Stimulated activated CD4-positive, alpha-beta T cell treated with anti-CD3 and anti-CD28 coated beads, Interleukin-4, amount 100 ng/mL, for 4 hours (primary cell): ENCODE measurements at regions not wholly inside any gene's neighbourhood (a gene's known extent, or its start where the extent isn't known, plus 50 kb on each side); places are given as distances from the start of the nearest gene placed in this dataset.
A peak's percentile ranks its signal among the peaks of the same experiment; 100 is the strongest.
"Not testable (repeated sequence)": the region's sequence is repeated elsewhere in the genome, so short reads cannot be mapped to it uniquely, and the experiment has no call there.

ENCODE experiments used
- DNase-seq, 2 experiments: peaks; one replicate each; pipeline ENCODE4 v3.0.0-alpha.2; 2020

DNA sequence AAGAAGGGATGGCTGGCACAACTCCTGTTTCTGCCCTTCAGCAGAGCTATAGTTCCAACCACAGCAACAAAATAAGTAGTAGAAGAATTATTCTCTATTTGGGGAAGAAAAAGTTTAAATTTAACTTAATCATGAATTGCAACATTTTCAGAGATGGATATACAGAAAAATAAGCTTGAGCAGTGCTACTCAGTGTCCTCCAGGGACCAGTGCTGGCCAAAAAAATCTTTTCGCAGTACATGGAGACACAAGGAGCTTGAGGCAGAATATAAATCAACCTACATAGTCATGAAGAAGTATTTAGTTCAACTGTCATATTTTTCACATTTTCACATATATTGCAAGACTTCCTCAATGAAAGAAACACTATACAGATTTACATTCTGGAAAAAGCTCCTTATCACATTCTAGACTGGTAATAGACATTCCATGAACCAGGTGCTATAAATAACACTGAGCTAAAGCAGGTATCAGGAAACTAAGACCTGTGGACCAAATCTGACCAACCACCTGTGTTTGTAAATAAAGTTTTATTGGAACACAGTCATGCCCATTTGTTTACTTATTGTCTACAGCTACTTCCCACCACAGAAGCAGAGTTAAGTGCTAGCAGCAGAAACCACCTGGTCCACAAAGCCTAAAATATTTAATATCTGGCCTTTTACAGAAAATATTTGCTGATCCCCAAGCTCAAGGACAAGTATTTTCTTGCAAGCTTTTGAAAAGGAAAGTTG lies 101.9 kb downstream of the RGS21 start:
- DNase-seq = no peak

- no peak for DNase-seq
Measured at GRCh38 chr1:192430644-192431043, 113.9 kb downstream of the RGS21 start.

- no peak for DNase-seq
Measured at GRCh38 chr1:192435704-192436103, 118.9 kb downstream of the RGS21 start.

DNA sequence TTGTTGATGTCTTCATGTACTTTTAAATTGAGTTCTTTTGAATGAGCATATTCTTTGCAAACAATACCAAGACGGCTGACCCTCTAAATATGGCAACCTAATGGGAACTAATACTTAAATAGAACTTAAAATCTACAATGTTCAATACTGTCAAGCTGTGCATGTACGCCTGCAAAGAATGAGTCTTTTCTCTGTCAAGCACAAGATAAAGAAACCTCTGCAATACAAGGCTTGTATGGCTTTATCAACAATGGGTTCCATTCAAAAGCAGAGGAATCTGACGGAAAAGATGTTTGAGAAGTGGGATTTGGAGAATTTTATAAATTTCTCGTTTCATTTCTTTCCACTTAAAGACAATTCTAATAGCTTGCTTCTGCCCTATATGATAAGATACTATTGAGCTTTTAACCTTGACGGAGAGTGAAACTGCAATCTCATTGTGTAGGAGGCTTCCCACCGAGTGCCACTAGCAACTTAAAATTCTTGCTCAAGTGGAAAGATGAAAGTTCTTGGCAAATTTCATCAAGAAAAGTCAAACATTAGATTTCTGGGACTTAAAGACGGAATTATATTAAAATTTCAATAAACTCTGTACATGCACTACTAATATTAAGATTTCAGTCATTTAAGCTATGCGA lies 119.8 kb downstream of the RGS21 start:
- no peak for DNase-seq

- DNase-seq = no peak
Measured at GRCh38 chr1:192438737-192439136, 121.9 kb downstream of the RGS21 start.

DNA sequence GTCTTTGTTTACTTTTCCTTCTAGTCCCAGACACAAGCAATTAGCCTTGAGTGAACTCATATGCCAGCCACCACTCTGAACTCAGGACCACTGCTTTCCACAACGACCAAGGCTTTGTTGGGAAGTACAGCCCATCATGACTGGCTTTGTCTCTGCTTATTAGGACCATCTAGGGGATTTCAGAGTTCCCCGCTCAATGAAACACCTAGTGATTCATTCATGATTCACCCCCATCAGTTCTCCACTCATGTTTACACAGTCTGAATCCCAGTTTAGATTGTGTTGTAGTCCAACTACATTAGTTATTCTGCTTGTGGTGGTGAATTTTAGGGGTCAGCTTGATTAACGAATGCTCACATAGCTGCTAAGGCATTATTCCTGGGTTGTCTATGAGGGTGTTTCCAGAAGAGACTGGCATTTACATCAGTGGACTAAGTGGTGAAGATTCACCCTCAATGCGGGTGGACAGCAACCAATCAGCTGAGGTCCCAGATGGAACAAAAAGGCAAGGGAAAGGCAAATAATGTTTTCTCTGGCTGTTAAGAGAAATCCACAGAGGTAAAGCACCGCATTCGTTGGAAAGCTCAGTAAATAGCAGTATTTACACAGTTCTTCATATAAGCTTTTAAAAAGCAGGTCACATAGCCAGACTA lies 122.7 kb downstream of the RGS21 start:
- no peak for DNase-seq

GRCh38 chr1:192441492-192441891 lies 124.7 kb downstream of the RGS21 start:
- no peak for DNase-seq

- no peak for DNase-seq
Measured at GRCh38 chr1:192442736-192443135, 125.9 kb downstream of the RGS21 start.

DNA sequence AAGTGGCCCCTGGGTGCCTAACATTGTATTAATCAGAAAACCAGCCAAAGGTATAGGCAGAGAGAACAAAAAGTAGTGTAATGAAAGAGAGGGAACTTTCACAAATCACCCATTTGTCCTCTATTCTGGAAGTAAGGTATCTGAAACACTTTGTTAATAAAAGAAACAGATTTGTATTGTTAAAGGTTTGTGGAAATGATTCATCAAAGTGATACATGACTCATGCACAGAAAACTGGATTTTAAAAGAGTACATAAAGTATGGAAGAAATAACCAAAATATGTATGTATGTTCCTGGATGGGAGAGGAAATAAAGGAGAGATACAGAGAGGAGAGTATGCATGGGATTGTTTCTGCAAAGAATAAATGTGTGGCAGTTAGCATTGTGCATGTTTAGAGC lies 126.8 kb downstream of the RGS21 start:
- DNase-seq = no peak

- DNase-seq = no peak
Measured at GRCh38 chr1:192445241-192445640, 128.4 kb downstream of the RGS21 start.

GRCh38 chr1:192445839-192446489 lies 129.2 kb downstream of the RGS21 start:
- peak; percentile 4 to 30 for DNase-seq

DNA sequence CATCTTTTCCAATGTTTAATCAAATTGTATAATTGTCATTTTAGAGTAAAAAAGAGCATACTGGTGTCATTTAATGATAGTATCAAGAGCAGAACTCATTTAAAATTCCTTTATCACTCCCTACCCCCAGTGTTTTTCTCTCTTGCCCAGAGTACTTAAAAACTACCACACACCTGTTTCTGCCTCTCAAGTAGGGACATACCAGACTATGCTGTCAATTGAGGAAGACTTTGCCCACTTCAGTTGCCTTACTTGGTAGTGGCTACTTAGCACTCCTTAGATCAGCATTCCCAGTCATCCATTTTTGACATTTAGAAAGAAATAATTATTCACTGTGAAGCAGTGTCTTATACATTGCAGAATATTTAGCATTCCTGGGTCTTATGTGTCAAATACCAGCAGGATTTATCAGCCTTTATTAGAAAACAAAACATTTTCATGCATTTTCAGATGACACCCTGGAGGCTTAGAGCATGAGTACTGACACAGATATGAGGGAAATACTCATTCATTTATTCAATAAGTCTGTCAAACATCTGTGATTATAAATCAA lies 127.5 kb upstream of the RGS1 start:
- no peak for DNase-seq

- no peak for DNase-seq
Measured at GRCh38 chr1:192453360-192453992, 122.1 kb upstream of the RGS1 start.

DNA sequence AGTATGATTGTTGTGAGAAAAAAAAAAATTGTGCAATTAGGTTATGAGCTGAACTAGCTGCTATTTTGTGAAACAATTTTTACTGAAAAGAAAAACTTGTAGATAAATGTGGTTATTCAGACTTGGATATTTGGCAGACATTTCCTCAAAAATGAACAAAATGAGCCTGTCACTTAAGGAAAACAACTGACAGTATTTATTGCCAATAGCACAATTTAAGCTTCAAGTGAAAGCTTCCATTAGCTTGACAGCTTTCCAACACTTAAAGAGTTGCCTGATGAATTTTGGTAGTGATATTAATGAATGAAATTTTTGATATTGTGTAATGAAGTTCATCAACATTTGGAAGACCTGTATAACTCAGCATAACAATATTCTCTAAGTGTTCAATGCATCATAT lies 116.1 kb upstream of the RGS1 start:
- DNase-seq = no peak

DNA sequence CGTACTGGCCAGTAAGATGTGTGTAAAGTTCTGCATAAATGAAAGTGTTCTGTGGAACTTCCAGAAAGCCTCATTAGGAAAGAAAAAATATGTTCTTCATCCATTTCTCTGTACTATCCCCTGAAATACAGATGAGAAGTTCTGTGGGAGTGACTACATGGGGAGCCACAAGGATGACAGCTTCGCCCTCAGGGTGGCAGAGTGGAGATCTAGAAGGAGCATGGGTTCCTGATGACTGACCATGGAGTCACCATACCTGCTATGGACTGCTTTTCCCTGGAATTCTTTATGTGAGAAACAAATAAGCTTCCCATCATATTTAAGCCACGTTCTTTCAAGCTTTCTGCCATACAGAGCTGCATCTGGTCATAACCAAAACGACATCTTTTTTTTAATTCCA lies 113.9 kb upstream of the RGS1 start:
- DNase-seq = no peak

DNA sequence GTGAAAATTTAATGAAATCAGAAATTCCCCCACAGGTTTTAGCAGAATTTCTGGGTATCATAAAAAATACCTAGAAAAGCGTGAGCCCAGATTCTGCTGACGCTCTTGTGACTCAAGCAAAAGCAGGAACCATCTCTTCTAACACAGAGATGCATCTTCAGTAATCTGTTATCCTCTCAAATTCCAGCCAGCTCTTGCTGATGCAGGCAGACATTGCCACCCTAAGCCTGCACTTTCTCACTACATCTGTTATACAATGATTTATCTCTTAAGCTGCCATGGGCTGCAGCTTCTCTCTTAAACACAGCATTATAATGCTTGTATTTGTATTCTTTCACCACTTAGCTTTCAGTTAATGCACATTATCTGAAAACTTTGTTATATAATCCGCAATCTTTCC lies 113.0 kb upstream of the RGS1 start:
- DNase-seq = no peak

DNA sequence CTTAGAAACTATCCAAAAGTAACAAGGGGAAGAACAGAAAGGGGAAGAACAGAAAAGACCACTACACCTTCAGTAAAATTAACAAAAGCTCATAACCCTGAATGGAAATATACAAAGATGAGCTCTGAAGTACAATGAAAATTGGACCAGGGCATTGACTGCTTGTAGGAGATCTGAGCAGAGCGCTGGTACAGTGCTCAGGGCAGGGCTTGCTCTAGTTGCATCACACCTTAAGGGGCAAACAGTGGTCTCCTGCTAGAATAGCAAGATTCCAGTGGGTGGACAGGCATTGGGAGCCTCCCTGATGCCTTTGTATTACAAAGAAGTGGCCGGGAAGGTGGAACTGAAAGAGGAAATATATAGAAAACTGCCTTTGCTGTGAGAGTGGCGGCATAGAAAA lies 111.9 kb upstream of the RGS1 start:
- no peak for DNase-seq

DNA sequence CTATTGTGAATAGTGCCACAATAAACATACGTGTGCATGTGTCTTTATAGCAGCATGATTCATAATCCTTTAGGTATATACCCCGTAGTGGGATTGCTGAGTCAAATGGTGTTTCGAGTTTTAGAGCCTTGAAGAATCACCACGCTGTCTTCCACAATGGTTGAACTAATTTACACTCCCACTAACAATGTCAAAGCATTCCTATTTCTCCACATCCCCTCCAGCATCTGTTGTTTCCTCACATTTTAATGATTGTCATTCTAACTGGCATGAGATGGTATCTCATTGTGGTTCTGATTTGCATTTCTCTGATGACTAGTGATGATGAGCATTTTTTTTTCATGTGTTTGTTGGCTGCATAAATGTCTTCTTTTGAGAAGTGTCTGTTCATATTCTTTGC lies 110.4 kb upstream of the RGS1 start:
- not testable (repeated sequence) for DNase-seq

GRCh38 chr1:192474080-192474683 lies 101.4 kb upstream of the RGS1 start:
- DNase-seq = no peak

DNA sequence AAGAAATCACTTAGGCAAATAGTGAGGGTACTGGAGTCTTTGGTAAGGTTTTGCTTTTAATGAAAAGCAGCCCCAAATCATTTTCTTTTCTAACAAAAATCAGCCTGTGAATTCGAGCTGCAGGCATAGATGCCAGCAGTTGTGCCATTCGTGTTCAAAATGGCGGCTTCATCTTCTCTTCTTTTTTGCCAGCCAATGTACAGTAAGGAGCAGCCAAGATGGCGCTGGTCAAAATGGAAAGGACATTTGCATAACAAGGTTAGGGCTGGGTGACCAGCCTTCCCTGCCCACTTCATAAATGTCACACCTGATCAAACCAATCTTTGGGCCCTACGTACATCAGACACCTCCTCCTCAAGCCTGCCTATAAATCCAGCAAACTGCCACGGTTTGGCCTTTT lies 100.2 kb upstream of the RGS1 start:
- no peak for DNase-seq

- no peak for DNase-seq
Measured at GRCh38 chr1:192475970-192476369, 99.6 kb upstream of the RGS1 start.

GRCh38 chr1:192476802-192477298 lies 98.7 kb upstream of the RGS1 start:
- DNase-seq = no peak
